GM18907 (cell line): ENCODE measurements at regions not wholly inside any gene's neighbourhood (a gene's known extent, or its start where the extent isn't known, plus 50 kb on each side); places are given as distances from the start of the nearest gene placed in this dataset.

Source experiments
- ATAC-seq: cut with Tn5 transposase; IDR thresholded peaks from one replicate; pipeline ENCODE4 v1.9.1; 2021; ENCODE audit warnings: mild to moderate bottlenecking, moderate library complexity; ENCODE audit not compliant: unreplicated experiment

- no peak for ATAC-seq
These were observed 412.2 kb upstream of the TSHZ3 start for GRCh38 chr19:31761281-31761913.

GRCh38 chr19:31770223-31770622 is 421.0 kb upstream of the TSHZ3 start:
- no peak for ATAC-seq

DNA sequence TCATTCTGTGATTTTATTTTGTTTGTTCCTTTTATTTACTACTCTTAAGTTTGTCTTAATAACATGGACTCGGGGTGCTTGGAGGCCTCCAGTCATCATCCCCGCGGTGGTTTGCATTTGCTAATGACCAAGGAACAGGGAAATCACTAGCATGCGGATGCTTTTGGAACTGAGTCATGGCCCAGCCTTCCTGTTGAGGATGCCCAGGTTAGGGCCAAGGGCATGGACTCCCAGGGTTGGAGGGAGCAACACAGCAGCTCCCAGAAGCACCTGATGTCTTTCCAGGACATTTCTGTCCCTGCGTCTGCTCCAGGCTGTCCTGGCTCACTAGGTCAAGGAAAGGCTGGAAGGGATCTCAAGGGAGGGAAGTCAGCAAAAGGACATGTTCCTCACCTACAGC is 423.7 kb upstream of the TSHZ3 start:
- no peak for ATAC-seq

- no peak for ATAC-seq
These were observed 432.3 kb upstream of the TSHZ3 start for GRCh38 chr19:31781542-31781941.

- no peak for ATAC-seq
These were observed 434.4 kb upstream of the TSHZ3 start for GRCh38 chr19:31783592-31783991.

GRCh38 chr19:31784671-31785101 is 435.4 kb upstream of the TSHZ3 start:
- ATAC-seq: no peak

DNA sequence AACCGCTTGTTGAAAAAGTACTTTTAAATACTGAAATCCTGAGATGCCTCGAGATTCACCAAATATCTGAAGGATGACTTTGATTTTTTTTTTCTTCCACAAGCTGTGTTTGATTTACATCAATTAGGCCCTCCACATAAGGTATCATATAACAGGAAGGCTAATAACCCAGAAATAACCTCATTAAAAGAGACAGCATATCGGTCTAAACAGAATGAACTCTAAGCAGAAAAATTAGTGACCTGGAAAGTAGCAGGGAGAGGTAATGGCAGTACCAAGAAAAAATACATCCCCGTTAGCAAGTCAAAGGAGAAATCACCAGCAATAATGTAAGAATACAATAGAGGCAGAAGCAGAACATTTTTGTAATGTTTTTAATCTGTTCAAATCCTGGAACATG is 452.4 kb upstream of the TSHZ3 start:
- no peak for ATAC-seq

- ATAC-seq: no peak
These were observed 454.7 kb upstream of the TSHZ3 start for GRCh38 chr19:31803835-31804446.

GRCh38 chr19:31804668-31805067 is 455.4 kb upstream of the TSHZ3 start:
- ATAC-seq: no peak

DNA sequence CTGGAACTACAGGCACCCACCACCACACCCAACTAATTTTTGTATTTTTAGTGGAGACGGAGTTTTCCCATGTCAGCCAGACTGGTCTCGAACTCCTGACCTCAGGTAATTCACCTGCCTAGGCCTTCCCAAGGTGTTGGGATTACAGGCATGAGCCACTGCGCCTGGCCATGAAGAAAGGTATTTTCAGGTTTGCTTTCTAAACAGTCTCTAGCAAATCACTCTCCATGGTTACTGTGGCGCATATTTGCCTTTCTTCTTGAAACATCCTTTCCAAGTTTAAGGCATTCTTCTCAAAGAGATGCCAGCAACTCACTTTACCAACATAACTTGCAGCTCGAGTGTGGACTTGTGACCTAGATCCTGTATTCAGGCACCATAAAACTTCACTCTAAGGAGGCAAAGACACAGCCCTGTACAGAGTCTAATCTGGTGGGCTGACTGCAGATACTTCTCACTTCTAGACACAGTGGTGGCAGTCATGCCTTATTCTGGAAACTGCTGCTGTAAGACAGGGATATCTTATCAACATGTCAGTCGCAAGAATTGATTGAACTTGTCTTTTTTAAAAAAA is 461.4 kb upstream of the TSHZ3 start:
- ATAC-seq: no peak

GRCh38 chr19:31817971-31818797 is 468.9 kb upstream of the TSHZ3 start:
- no peak for ATAC-seq

DNA sequence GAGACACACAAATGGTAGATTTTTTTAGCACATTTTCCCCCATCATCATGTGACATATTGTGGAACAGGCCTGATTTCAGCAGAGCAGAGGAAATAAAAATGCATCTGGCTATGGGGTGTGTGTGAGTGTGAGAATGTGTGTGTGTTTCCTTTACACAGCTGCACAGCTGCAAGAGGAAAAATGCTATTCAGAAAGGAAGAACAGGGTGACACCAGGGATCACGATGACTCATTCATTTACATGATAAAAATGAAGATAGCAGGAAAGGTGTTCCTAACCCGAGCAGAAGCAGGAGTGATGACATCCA is 469.5 kb upstream of the TSHZ3 start:
- ATAC-seq: no peak

DNA sequence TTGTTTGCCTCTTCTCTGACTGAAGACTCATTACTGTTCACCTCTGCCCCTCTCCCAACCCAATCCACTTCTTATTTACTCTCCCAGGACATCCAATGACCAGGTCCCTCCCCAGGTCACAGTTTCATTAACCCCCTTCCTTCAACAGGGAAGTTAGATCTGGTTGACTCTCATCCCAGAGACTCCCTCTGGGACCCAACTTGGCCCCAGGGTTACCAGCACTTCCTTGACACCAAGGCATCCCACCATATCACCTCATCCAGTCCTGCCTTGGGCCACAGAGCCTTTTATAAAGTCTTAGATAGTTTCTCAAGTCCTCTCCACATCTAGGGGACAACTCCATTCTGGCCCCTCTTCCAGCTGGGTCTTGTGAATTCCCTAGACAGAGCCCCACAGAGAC is 470.6 kb upstream of the TSHZ3 start:
- no peak for ATAC-seq

GRCh38 chr19:31821346-31821745 is 472.1 kb upstream of the TSHZ3 start:
- no peak for ATAC-seq

GRCh38 chr19:31825134-31826094 is 476.2 kb upstream of the TSHZ3 start:
- no peak for ATAC-seq

GRCh38 chr19:31826325-31826724 is 477.1 kb upstream of the TSHZ3 start:
- ATAC-seq: no peak

DNA sequence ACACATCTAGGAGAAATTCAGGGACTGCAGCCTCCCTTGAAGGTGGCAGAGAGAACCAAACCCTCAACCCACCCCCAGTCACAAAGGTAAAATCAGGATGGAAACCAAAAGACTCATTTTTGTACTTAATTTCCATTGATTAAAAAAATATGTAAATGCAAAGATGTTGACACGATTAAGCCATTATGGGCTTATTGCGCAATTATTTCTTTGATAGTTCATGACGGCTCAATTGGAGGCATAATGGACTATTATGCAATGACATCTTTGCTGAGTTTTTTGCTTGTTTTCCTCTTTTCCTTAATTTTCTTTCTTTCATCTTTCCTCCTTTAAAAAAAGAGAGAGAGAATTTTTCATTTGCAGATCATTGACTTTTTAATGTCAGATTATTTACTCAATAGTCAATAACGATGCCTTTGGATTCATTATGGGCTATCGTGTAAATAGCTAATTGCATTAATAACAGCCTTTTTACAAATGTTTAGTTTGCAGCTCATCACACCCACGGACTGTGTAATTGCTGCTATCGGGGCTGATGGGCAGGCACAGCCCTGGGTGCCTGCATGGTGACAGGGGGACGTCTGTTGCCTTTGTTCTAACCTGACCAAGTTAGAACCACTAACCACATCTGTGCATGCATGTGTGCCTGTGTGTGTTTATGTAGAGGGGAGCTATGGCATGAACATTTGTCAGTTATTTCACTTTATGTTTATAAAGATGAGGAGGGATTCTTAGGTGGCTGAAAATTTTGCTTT is 482.4 kb upstream of the TSHZ3 start:
- ATAC-seq: no peak

- no peak for ATAC-seq
These were observed 482.9 kb upstream of the TSHZ3 start for GRCh38 chr19:31832176-31832548.

GRCh38 chr19:31834070-31834469 is 484.8 kb upstream of the TSHZ3 start:
- ATAC-seq: no peak

DNA sequence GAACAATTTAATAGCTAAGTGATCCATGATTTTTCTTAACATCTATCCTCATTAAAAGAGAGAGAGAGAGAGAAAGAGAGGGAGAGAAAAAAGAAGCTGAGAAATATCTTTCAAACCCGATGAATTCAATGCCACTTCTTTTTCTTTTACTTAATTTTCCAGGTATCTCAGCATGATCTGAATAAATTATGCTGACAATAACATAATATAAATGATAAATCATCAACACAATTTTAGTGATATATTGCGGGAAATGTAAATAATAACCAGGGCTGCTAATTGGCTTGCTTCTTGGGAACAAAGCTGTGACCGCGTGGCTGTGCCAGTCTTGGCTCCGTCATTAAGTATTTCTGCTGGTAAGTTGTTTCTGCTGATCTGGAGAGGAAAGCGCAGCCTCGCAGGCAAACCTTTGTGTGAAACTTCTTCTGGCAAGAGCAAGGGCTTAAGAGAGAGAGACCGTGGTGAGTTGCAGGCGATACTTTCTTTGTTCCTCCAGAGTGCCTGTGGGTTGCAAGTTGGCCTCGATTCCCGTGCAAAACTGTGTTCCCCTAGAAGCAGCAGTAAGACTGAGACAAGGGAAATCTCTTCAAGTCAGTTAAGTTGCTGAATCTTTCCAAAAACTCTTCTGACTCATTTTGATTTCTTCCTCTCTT is 489.1 kb upstream of the TSHZ3 start:
- ATAC-seq: no peak
